ENCODE measurements at regions not wholly inside any gene's neighbourhood (a gene's known extent, or its start where the extent isn't known, plus 50 kb on each side); places are given as distances from the start of the nearest gene placed in this dataset.

GRCh38 chr6:85250586-85251220 lies 199.2 kb upstream of the NT5E start:
- no peak for TF ChIP-seq CTCF (IDR thresholded peaks at IDR 0.05)
- no peak for TF ChIP-seq REST (IDR thresholded peaks at IDR 0.05; ENCODE audit: insufficient read depth in 1 of 2, low read depth in 2 of 2, low read length in 1 of 2)
- TF ChIP-seq POLR2AphosphoS5 (IDR thresholded peaks at IDR 0.05; ENCODE audit: low read depth, low read length): no peak
